GM19193 (cell line): ENCODE measurements at regions not wholly inside any gene's neighbourhood (a gene's known extent, or its start where the extent isn't known, plus 50 kb on each side); places are given as distances from the start of the nearest gene placed in this dataset.

Experiments used
- POLR2A ChIP-seq: IDR thresholded peaks from 4 replicates; pipeline ENCODE4 v1.6.1; 2011; ENCODE audit not compliant: insufficient read depth, insufficient read length; ENCODE audit errors: extremely low read depth

DNA sequence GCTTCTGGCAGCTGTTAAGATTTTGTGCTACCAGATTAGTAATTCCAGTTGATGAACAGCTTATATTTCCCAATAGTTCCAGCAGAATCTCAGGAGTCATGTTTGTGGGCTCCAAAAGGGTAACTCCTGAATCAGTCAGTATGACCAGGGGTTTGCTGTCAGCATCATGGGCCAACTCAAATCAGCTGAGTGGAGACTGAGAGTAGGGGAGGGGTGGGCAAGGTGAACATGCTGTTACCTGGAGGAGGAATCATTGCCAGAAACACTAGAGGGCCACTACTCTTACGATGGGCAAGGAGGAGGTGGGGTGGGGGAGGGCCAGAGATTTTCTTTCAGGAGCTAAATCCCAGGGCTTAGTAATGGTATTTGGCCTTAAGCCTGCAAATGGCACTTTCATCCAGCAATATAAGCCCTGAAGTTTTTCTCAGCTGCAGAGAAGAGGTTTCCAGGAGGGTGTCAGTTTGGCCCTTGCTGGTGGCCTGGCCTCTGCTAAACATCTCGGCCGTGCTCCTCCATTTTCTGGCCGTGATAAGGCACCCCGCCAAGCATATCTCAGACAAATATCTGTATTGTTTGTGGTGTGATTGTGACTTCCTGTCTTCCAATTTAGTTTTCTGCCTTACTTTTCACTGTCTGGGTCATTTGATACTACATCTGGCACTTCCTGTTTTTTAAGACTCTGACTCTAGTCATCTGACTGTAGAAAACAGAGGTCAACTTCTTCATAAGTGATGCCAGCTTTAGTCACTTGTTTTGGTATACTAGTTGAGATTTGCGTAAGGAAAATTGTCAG, 120.5 kb upstream of the CXCR4 start:
- TF ChIP-seq POLR2A = no peak

- no peak for TF ChIP-seq POLR2A
Observed at GRCh38 chr2:136236019-136236418, 118.1 kb upstream of the CXCR4 start.

- TF ChIP-seq POLR2A = no peak
Observed at GRCh38 chr2:136235546-136235945, 117.6 kb upstream of the CXCR4 start.

DNA sequence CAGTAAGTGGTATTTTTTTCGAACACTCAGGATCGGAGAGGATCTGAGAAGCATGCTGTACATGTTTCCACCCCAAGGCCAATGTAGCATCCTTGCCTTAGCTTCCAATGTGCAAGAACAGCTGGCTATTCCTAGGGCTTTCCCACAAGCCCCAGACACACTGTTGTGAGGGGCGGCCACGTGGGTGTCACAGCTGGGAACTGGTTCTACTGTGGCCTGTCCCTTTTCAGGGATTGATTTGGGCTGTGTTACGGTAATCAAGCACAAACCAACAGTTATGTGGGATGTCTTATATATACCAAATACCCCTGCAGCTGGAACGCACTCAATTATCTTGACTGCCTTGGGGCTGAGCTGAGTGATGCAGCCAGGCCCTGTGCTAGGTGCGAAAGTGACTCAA, 116.3 kb upstream of the CXCR4 start:
- TF ChIP-seq POLR2A = no peak

- no peak for TF ChIP-seq POLR2A
Observed at GRCh38 chr2:136233298-136233697, 115.3 kb upstream of the CXCR4 start.

GRCh38 chr2:136232456-136233172, 114.7 kb upstream of the CXCR4 start:
- no peak for TF ChIP-seq POLR2A

GRCh38 chr2:136230464-136230863, 112.5 kb upstream of the CXCR4 start:
- no peak for TF ChIP-seq POLR2A

DNA sequence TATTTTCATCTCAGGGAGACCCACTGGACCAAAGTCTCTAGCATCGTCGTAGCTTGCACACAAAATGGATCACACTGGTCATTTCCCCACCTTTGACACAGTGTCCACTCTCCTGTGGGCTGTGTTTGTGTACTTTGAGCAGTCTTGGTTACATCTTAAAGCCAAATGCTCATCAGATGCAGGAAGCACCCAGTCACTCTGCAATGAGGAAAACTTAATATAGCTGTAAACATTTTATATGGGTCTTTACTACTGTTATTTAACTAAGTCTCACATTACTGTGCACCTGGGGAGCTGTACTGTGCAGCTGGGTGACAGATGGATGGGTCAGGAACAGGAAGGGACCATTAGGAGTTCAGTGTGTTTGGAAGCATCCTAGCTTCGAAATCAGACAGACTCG, 109.0 kb upstream of the CXCR4 start:
- no peak for TF ChIP-seq POLR2A

DNA sequence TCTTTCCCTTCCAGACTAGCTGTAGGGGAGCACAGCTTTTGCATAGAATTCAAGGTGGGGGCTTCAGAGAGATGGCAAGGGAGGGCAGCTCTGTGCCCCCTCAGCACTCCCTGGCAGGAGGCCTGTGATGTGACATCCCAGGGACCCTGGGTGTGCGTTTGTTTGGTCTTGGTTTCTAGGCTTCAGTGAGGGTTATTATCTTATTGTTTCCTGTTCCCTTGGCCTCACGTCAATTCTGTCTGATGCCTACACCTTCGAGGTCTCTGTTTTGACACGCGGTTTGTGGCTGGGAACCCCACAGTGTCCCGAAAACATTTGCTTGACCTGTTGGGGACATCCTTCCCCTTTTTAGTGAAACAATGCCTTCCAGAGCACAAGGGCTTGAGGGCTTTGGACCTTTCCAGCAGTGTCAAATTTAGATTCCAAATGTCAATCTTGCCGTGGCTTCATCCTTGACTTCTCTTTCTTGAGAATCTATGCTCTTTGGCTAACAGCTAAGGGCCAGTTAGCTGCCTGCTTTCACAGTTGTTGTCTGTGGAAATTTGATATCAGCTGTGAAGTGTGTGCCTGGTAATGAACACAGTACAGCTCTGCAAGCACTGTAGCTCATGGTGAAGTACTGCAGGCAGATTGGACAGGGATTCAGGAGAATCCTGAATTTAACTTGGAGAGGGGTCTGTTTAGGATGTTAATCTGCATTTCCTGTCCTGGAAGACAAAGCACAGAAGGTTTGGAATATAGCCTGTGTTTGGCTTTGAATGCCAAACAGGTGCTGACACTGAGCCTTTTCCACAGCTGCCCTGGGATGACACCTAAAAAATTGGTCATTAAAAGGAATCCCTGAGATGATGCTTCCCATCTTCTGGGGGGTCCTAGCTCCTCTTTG, 108.2 kb upstream of the CXCR4 start:
- TF ChIP-seq POLR2A = no peak

- no peak for TF ChIP-seq POLR2A
Observed at GRCh38 chr2:136223274-136223673, 105.3 kb upstream of the CXCR4 start.

DNA sequence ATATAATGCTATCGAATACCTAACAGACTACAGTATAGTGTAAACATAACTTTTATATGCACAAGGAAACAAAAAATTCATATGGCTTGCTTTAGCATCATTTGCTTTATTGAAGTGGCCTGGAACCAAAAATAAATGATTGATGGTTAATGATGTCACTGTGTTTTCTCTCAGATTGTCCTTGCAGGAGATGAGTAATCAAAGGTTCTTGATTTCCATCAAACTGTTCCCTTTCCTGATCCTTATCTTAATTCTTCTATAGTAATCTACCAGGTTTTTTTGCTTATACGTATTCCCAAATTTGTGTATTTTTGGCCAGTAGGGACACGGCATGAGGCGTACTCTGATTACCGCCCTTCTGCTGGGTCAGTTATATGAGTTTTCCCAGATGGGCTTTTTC, 104.9 kb upstream of the CXCR4 start:
- no peak for TF ChIP-seq POLR2A

- no peak for TF ChIP-seq POLR2A
Observed at GRCh38 chr2:136221026-136221425, 103.1 kb upstream of the CXCR4 start.

DNA sequence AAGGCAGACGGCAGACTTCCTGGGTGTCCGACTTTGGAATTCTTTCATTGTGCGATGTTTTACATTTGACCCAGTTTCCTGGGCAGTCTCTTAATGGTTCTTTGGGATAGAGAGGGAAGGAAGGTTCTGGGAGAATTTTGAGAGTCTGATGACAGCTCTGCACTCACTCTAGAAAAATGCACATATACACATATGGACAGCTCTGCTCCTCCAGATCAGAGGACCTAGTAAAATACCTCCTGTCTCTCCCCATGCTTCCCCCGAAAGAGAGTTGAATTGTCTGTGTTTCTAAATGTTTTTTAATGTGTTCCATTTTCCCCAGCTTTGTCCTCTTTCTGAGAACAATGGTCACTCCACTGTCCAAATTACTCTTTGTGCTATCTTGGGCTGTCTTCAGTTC, 102.0 kb upstream of the CXCR4 start:
- TF ChIP-seq POLR2A = no peak

DNA sequence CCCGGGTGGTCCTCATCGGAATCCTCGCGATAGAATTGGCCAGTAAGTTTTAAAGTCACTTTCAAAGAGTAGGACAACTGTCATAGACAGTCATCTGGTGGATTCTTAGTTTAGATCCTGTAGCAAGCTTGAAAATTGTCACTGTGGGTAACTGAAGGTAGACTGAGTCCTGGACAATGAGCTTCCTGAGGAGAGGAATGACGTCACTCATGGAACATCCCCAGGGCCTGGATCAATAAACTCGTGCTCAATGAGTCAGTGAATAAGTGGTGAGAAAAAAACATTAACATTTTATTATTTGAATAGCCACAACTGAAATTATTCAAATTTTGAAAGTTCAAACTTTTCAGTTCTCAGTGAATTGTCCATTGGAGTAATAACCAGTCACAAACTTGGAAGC, 101.4 kb upstream of the CXCR4 start:
- no peak for TF ChIP-seq POLR2A

- no peak for TF ChIP-seq POLR2A
Observed at GRCh38 chr2:136217996-136218395, 100.0 kb upstream of the CXCR4 start.

- no peak for TF ChIP-seq POLR2A
Observed at GRCh38 chr2:136215908-136216472, 98.0 kb upstream of the CXCR4 start.

DNA sequence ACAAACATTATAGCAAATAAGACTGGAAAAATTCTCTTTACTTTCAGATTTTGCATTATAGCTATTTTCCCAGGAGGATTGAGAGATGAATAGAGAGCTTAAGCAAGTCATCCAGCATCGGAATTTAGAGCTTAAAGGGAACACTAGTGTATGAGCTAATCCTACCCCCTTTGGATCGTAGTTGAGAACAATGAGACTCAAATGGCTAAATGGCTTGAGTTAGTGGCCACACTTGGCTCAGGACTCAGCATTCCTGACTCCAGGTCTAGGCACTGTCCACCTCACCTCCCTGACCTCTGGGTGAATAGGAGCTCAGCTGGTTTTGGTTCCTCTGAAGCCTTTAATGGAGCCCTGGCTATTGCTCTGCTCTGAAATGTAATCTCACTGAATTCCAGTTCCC, 97.5 kb upstream of the CXCR4 start:
- TF ChIP-seq POLR2A = no peak
